HepG2 (cell line): ENCODE measurements at regions not wholly inside any gene's neighbourhood (a gene's known extent, or its start where the extent isn't known, plus 50 kb on each side); places are given as distances from the start of the nearest gene placed in this dataset.

Experiments used
- ATAC-seq: fragments of 200-7000 bp; cut with Tn5 transposase; 3 replicates; pipeline ENCODE4 v1.9.1; 2020; ENCODE audit warnings: mild to moderate bottlenecking, moderate library complexity
- BruUV-seq: library from RNA; stranded (reverse); fragments of 400-500 nt; replicated peaks from 2 replicates; lab custom pipeline; 2021; lab: Mats Ljungman, UMichigan
- CTCF ChIA-PET: fragments of 300-600 bp; formaldehyde crosslinking; extraction: SDS; loops from one replicate; lab custom pipeline; 2021; ENCODE audit warnings: low total read pairs, inconsistent platforms, low intra/inter-chr PET ratio; lab: Yijun Ruan, JAX
- POLR2A ChIA-PET: fragments of 350-600 bp; sonication (Branson Sonifier 250); formaldehyde crosslinking; loops from one replicate; lab custom pipeline; 2020; ENCODE audit warnings: antibody characterized with exemption, inconsistent platforms; lab: Yijun Ruan, JAX
- DNase-seq: peaks from one replicate; pipeline ENCODE4 v3.0.0-alpha.2; 2015; ENCODE audit warnings: low spot score
- FAIRE-seq: peaks from 3 replicates; lab custom pipeline; 2011; peaks lifted over from hg19 to GRCh38; lab: Jason Lieb, UNC
- H2AFZ ChIP-seq: one replicate; pipeline ENCODE4 v1.6.1; 2011; ENCODE audit warnings: low read length, inconsistent platforms
- H3K27ac ChIP-seq: fragments of 300-600 bp; 3 replicates; pipeline ENCODE4 v1.8.0; 2011; ENCODE audit warnings: mixed run types, mild to moderate bottlenecking, mixed read lengths, low read length, inconsistent platforms; ENCODE audit not compliant: insufficient read depth; ENCODE audit errors: extremely low read length
- H3K27me3 ChIP-seq, 2 experiments: fragments of 200-600 bp in 1 of 2; 2 replicates in 1 of 2; 3 replicates in 1 of 2; pipeline versions ENCODE4 v1.6.0 to v1.8.0; 2011; ENCODE audit warnings: low read length in 2 of 2, mild to moderate bottlenecking in 2 of 2, moderate library complexity in 2 of 2, inconsistent platforms in 1 of 2; ENCODE audit not compliant: insufficient read depth in 2 of 2, control insufficient read depth in 1 of 2
- H3K36me3 ChIP-seq, 2 experiments: fragments of 200-600 bp in 1 of 2; replicated peaks in 1 of 2; 2 replicates in 1 of 2; 3 replicates in 1 of 2; pipeline versions ENCODE4 v1.5.1 to v1.8.0; 2011; ENCODE audit warnings: low read length in 2 of 2, inconsistent platforms in 1 of 2; ENCODE audit not compliant: insufficient read depth in 2 of 2, control insufficient read depth in 1 of 2
- H3K4me1 ChIP-seq: 2 replicates; pipeline ENCODE4 v1.5.1; 2012; ENCODE audit warnings: low read length, inconsistent platforms; ENCODE audit not compliant: insufficient read depth
- H3K4me2 ChIP-seq: 2 replicates; pipeline ENCODE4 v1.6.0; 2011; ENCODE audit warnings: low read depth, low read length, inconsistent platforms
- H3K4me3 ChIP-seq, 3 experiments: fragments of 200-600 bp in 1 of 3; sonication (generic), shearing (Covaris generic) in 1 of 3; replicated peaks in 1 of 3; 2 replicates each; pipeline ENCODE4 v1.5.1; 2011 to 2016; ENCODE audit warnings: low read length in 3 of 3, inconsistent platforms in 2 of 3, low read depth in 2 of 3, mild to moderate bottlenecking in 2 of 3, control low read depth in 1 of 3, mixed read lengths in 1 of 3; ENCODE audit not compliant: insufficient read depth in 1 of 3
- H3K79me2 ChIP-seq: one replicate; pipeline ENCODE4 v1.6.1; 2011; ENCODE audit warnings: low read length, inconsistent platforms; ENCODE audit not compliant: insufficient read depth
- H3K9ac ChIP-seq: 2 replicates; pipeline ENCODE4 v1.6.0; 2011; ENCODE audit warnings: mild to moderate bottlenecking, low read depth, low read length, inconsistent platforms; ENCODE audit not compliant: insufficient read depth
- H3K9me3 ChIP-seq: 2 replicates; pipeline ENCODE4 v1.5.1; 2012; ENCODE audit warnings: mild to moderate bottlenecking, low read length
- H4K20me1 ChIP-seq: 2 replicates; pipeline ENCODE4 v1.6.0; 2011; ENCODE audit warnings: inconsistent platforms, mild to moderate bottlenecking, low read length, moderate library complexity; ENCODE audit not compliant: insufficient read depth
- CBX1 ChIP-seq: IDR thresholded peaks from one replicate; pipeline ENCODE4 v1.6.1; 2016; ENCODE audit warnings: antibody characterized with exemption, low read depth
- DNMT3B ChIP-seq: conservative IDR thresholded peaks from 2 replicates; pipeline ENCODE4 v1.6.1; 2016; ENCODE audit warnings: missing biosample characterization, control low read depth
- IRX3 ChIP-seq: sonication (generic); formaldehyde crosslinking; IDR thresholded peaks from 2 replicates; pipeline ENCODE4 v1.8.1; 2023; ENCODE audit warnings: mild to moderate bottlenecking, low read depth, missing genetic modification reagents, borderline replicate concordance
- SOX5 ChIP-seq: IDR thresholded peaks from 2 replicates; pipeline ENCODE4 v1.6.1; 2016; ENCODE audit warnings: borderline replicate concordance
- SP2 ChIP-seq: sonication (generic); formaldehyde crosslinking; IDR thresholded peaks from 2 replicates; pipeline ENCODE4 v1.5.1; 2020; ENCODE audit warnings: mild to moderate bottlenecking, missing genetic modification reagents
- ZNF230 ChIP-seq: sonication (generic); formaldehyde crosslinking; IDR thresholded peaks from 2 replicates; pipeline ENCODE4 v1.4.0; 2020; ENCODE audit warnings: mild to moderate bottlenecking, missing genetic modification reagents
- WGBS: methylation state at CpG from one replicate; pipeline ENCODE4 v1.1.6; 2017; ENCODE audit warnings: low lambda C conversion rate; 5-methylcytosine and 5-hydroxymethylcytosine counted together
- in situ Hi-C: cut with HindIII; loops from 2 replicates; pipeline ENCODE4 v1.10.0; 2017; ENCODE audit warnings: low pct_unique_long_range_greater_than_20kb; ENCODE audit not compliant: extremely low pct_ligation_motif_present
- intact Hi-C: fragments of 100-400 bp; cut with micrococcal nuclease; formaldehyde crosslinking; loops from one replicate; pipeline ENCODE4 v1.10.0; 2022; ENCODE audit not compliant: unreplicated experiment
- TF ChIP-seq, protein P1 (sequence below): sonication (generic); formaldehyde crosslinking; IDR thresholded peaks from 2 replicates; pipeline ENCODE4 v1.8.0; 2022; ENCODE audit warnings: mild to moderate bottlenecking, missing genetic modification reagents, moderate library complexity
- TF ChIP-seq, protein P2 (sequence below): sonication (generic); formaldehyde crosslinking; IDR thresholded peaks from 2 replicates; pipeline ENCODE4 v1.4.0; 2020; ENCODE audit warnings: missing genetic modification reagents, borderline replicate concordance
- TF ChIP-seq, protein P3 (sequence below): sonication (generic); formaldehyde crosslinking; IDR thresholded peaks from 2 replicates; pipeline ENCODE4 v1.8.1; 2023; ENCODE audit warnings: mild to moderate bottlenecking, missing genetic modification reagents

DNA sequence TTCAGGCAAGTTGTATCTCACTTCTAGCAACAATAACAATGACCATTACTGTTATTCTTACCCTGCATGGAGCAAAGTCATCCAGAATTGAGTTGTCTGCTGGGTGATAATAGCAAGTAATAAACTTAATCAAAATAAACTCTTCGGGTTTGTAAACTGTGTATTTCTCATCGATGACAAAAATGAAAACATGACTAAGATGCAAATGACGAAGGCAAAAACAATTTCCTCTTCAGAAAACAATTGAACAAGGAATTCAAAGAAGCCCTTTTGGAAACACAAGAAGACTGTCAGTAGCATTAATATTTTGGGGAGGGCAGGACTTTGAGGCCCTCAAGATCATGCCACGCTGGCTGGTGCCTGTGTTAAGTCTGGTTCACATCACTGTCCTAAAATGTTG lies 232.0 kb downstream of the BTG1 start:
- no TSS peak for BruUV-seq
- no peaks in the 10 kb centered on the region for H4K20me1 ChIP-seq
- H3K4me2 ChIP-seq = no peak overlapping the region
- in situ Hi-C loops = no loop called here
- no peak overlapping the region for H3K4me3 ChIP-seq
- no peak overlapping the region for H2AFZ ChIP-seq
- 22% methylated on average over 4 of the region's 4 CpGs for WGBS
- no peaks in the 10 kb centered on the region for H3K36me3 ChIP-seq
- no peaks in the 10 kb centered on the region for H3K79me2 ChIP-seq
- ChIA-PET POLR2A (no interaction called here), CTCF (no interaction called here)
- DNase-seq = no peak
- no peak overlapping the region for H3K27ac ChIP-seq
- intact Hi-C loops = no loop called here
- H3K9me3 ChIP-seq = no peaks in the 10 kb centered on the region
- H3K9ac ChIP-seq = no peak overlapping the region
- no peaks in the 10 kb centered on the region for H3K4me1 ChIP-seq
- TF ChIP-seq SOX5 (CRISPR knock-in tag) (no peak), CBX1 (no peak), SP2 (CRISPR knock-in tag) (no peak), DNMT3B (CRISPR knock-in tag) (no peak), IRX3 (CRISPR knock-in tag) (no peak), ZNF230 (CRISPR knock-in tag) (no peak)
- TF ChIP-seq, protein P1, sequence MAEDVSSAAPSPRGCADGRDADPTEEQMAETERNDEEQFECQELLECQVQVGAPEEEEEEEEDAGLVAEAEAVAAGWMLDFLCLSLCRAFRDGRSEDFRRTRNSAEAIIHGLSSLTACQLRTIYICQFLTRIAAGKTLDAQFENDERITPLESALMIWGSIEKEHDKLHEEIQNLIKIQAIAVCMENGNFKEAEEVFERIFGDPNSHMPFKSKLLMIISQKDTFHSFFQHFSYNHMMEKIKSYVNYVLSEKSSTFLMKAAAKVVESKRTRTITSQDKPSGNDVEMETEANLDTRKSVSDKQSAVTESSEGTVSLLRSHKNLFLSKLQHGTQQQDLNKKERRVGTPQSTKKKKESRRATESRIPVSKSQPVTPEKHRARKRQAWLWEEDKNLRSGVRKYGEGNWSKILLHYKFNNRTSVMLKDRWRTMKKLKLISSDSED (CRISPR knock-in tag) = no peak
- TF ChIP-seq, protein P2, sequence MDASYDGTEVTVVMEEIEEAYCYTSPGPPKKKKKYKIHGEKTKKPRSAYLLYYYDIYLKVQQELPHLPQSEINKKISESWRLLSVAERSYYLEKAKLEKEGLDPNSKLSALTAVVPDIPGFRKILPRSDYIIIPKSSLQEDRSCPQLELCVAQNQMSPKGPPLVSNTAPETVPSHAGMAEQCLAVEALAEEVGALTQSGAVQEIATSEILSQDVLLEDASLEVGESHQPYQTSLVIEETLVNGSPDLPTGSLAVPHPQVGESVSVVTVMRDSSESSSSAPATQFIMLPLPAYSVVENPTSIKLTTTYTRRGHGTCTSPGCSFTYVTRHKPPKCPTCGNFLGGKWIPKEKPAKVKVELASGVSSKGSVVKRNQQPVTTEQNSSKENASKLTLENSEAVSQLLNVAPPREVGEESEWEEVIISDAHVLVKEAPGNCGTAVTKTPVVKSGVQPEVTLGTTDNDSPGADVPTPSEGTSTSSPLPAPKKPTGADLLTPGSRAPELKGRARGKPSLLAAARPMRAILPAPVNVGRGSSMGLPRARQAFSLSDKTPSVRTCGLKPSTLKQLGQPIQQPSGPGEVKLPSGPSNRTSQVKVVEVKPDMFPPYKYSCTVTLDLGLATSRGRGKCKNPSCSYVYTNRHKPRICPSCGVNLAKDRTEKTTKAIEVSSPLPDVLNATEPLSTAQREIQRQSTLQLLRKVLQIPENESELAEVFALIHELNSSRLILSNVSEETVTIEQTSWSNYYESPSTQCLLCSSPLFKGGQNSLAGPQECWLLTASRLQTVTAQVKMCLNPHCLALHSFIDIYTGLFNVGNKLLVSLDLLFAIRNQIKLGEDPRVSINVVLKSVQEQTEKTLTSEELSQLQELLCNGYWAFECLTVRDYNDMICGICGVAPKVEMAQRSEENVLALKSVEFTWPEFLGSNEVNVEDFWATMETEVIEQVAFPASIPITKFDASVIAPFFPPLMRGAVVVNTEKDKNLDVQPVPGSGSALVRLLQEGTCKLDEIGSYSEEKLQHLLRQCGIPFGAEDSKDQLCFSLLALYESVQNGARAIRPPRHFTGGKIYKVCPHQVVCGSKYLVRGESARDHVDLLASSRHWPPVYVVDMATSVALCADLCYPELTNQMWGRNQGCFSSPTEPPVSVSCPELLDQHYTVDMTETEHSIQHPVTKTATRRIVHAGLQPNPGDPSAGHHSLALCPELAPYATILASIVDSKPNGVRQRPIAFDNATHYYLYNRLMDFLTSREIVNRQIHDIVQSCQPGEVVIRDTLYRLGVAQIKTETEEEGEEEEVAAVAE = no peak
- TF ChIP-seq, protein P3, sequence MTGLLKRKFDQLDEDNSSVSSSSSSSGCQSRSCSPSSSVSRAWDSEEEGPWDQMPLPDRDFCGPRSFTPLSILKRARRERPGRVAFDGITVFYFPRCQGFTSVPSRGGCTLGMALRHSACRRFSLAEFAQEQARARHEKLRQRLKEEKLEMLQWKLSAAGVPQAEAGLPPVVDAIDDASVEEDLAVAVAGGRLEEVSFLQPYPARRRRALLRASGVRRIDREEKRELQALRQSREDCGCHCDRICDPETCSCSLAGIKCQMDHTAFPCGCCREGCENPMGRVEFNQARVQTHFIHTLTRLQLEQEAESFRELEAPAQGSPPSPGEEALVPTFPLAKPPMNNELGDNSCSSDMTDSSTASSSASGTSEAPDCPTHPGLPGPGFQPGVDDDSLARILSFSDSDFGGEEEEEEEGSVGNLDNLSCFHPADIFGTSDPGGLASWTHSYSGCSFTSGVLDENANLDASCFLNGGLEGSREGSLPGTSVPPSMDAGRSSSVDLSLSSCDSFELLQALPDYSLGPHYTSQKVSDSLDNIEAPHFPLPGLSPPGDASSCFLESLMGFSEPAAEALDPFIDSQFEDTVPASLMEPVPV = no peak
- no peak for FAIRE-seq
- no peak for ATAC-seq
- no peaks in the 10 kb centered on the region for H3K27me3 ChIP-seq
